ENCODE measurements at regions not wholly inside any gene's neighbourhood (a gene's known extent, or its start where the extent isn't known, plus 50 kb on each side); places are given as distances from the start of the nearest gene placed in this dataset.

GRCh38 chr9:106670418-106670817 lies 192.5 kb upstream of the ZNF462 start:
- no peak for DNase-seq (ENCODE audit: low read depth)

GRCh38 chr9:106675780-106676179 lies 187.2 kb upstream of the ZNF462 start:
- DNase-seq (ENCODE audit: low read depth) = no peak

DNA sequence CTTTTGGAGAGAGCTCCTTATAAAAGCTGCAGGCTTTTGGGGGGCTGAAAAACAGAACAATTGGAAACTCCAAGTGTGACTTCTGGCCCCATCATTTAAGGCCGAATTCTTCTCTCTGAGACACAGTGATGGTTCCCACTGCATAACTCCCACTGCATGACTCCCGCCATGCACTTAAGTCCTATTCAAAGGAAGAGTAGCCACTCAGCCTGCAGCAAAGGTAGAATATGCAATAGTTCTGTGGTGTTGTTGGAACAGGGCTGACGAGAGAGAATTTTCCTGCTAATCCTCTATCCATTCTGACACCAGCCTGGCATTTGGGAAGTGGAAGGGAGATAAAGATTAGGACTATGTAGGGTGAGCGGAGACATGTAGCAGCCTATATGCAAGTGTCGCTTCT lies 185.6 kb upstream of the ZNF462 start:
- DNase-seq (ENCODE audit: low read depth) = no peak

GRCh38 chr9:106677830-106678229 lies 185.1 kb upstream of the ZNF462 start:
- DNase-seq (ENCODE audit: low read depth) = no peak

DNA sequence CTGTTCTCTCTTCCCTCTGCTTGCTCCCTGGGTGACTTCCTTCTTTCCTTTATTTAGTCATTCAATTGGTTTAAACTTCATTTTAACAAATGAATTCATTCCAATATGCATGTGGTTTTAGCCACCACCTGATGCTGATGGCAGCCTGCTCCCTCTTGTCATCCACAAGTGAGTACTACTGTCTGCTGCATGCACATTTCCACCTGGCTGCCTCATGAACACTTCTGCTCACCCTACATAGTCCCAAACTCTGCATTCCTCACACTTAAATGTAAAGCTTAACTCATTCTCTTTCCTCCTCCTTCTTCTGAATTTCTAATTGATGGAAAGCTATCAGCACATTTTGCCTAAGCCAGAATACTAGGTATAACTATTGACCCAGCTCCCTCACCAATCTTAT lies 184.7 kb upstream of the ZNF462 start:
- no peak for DNase-seq (ENCODE audit: low read depth)

GRCh38 chr9:106682420-106682819 lies 180.5 kb upstream of the ZNF462 start:
- no peak for DNase-seq (ENCODE audit: low read depth)

DNA sequence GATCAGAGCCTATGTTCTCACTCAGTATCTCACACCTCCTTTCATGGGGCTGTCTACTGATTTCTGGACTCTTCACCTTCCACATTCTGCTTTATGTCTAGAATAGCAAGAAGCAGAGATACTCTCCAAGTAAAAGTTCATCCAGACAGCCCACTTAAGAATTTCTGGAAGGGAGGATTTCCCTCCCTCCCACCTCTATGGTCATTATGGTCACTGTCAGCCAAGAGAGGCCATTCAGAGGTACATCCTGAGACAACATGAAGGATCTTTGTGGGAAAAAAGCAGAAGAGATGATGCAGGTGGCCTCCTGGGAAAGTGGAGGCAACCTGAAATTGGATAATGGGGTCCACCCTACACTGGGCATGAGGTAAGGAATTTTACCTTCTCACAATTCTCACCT lies 179.5 kb upstream of the ZNF462 start:
- DNase-seq (ENCODE audit: low read depth) = no peak

DNA sequence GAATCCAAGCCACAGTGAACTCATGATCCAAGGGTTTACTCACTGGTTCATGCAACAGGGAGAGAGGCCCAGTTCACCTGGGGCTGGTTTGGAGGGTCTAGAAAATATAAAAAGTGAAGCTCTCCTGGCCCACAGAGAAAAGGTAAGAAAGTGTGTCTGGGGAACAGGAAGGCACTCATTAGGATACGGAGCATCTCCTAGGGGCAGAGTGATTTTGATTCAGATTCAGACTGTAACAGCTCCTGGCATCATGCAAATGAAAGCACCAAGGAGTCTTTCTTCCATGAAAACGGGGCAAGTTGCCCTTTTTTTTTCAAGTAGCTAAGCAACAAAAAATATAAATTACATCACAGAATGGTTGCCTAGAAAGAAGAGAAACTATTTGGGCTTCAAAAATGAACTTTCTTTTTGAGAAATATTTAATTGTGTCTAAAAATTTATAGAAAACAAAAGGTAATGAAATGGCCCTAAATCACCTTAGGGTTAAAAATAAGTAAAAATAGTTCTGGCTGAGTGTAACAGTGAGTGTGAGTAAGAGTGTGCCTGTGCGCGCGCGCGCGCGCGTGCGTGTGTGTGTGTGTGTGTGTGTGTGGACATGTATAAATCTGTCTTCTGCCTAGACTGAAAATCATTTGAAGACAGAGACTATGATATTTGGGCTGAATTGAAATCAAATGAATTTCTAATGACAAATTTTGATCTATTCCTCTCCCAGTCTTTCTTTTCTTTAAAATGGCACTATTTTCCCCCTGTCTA lies 177.8 kb upstream of the ZNF462 start:
- no peak for DNase-seq (ENCODE audit: low read depth)

DNA sequence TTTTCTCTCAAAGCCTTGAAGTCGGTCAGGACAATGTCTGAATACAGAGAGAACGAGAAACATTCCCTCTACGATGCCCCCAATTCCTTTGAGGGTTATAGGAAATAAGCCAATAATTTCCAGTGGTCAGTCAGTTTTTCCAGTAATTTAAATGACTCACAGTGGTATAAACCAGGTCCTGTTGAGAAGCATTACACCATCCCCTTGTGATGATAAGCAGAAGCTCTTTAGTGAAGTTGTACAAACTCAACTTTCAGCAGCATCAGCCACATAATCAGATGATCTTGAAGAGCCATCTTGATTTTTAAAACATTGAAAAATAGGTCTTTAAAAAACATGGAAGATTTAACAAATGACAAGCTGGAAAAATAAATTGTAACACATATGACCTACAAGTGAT lies 173.9 kb upstream of the ZNF462 start:
- DNase-seq (ENCODE audit: low read depth) = no peak

DNA sequence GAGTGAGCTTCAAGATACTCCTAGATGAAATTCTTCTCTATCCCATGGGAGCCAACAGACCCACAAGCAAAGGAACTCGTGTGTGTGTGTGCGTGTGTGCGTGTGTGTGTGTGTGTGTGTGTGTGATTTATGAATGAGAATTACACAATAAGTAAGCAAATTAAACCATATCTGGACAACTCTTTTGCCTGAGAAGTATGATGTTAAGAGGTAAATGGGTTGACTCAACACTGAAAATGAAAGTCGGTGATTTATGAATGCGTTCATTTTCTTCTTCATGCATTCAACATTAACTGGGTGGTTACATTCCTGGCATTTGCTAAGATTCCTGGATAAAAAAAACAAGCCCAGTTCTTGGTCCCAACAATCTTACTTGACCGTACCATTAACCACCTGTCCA lies 171.3 kb upstream of the ZNF462 start:
- no peak for DNase-seq (ENCODE audit: low read depth)

GRCh38 chr9:106693558-106693957 lies 169.4 kb upstream of the ZNF462 start:
- no peak for DNase-seq (ENCODE audit: low read depth)

- no peak for DNase-seq (ENCODE audit: low read depth)
These were observed 166.2 kb upstream of the ZNF462 start for GRCh38 chr9:106696804-106697203.

DNA sequence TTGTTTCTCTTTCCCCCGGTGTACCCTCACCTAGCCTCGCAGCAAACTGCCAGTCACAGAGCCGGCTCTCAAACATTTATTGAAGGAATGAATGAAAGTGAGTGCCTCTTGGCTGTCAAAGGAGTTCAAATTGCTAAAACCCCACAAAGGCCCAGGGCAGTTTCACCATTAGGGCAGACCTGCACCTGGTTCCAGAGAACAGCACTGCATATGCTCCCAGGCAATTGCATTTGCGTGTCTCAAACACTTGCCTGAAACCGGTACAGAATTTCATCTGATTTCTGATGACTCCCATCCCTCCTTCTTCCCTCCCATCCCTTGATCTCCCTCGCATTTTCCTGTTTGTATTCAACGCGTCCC lies 165.6 kb upstream of the ZNF462 start:
- DNase-seq (ENCODE audit: low read depth) = no peak

DNA sequence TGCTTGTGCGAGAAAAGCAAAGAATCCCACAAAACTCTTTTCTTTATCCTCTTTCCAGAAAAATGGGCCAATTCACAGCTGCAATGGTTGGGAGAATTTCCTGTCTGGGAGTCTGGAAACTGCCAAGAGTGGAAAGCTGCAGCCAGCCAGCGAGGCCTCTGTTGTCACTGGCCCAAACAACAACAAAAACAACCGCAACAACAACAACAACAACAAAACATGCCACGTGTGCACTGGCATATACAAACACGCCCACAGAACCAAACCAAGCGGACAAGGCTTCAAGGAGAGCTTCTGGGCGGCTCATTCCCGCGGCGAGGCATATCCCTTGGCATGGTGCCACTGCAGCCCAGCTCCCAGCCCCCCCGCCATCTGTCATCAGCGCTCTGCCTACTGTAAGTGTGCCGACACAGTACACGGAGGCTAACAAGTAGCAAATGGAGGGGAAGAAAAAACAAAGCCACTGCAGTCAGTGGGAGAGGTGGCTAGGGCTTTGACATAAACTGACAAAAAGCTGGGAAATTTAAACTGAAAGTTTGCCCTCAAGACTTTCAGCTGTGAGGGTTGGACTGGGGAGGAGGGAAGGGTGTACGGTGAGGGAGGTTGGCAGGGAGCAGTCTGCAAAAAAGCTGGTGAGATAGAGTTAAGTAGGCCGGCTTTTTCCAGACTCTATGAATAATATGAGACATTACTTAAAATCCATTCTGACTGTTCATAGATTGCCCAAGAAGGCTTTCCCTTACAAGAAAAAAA lies 165.0 kb upstream of the ZNF462 start:
- DNase-seq (ENCODE audit: low read depth) = no peak

DNA sequence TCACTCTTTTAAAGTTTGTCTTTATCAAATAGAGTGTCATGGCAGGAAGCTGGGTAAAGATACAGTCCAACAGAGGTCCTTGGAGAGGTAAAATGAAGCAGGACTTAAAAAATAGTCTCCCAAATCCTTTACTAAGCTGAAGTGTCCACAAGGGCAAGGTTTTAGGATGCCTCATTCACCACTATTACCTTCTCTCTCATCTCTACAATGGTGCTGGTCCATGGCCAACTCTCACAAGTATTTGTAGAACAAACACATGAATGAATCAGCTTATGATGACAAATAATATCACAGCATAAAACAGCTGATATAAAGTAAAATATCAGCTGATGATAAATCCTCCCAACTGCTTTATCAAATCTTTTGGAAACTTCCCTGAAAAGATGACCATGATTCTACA lies 162.3 kb upstream of the ZNF462 start:
- DNase-seq (ENCODE audit: low read depth) = no peak

DNA sequence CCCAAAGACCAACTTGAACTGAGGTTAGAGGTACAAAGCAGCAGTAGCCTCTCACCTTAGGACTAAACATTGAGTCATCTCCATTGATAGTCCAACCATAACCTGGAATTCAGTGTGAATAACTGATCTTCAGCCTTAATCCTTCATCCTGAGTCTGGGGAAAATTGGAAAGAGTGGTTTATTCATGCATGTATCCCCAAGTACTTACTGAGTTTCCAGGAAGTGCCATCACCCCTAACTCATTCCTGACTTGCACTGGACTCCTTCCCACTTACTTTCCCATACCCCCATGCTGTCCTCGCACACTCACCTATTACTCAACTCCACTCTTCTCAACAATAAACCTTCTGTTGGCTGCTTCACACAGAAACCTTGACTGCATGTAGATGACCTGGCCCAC lies 161.4 kb upstream of the ZNF462 start:
- no peak for DNase-seq (ENCODE audit: low read depth)

GRCh38 chr9:106704056-106704615 lies 158.8 kb upstream of the ZNF462 start:
- DNase-seq (ENCODE audit: low read depth) = no peak

GRCh38 chr9:106707291-106707690 lies 155.7 kb upstream of the ZNF462 start:
- no peak for DNase-seq (ENCODE audit: low read depth)

- no peak for DNase-seq (ENCODE audit: low read depth)
These were observed 155.1 kb upstream of the ZNF462 start for GRCh38 chr9:106707738-106708474.

GRCh38 chr9:106708475-106709146 lies 154.4 kb upstream of the ZNF462 start:
- DNase-seq (ENCODE audit: low read depth) = no peak

- DNase-seq (ENCODE audit: low read depth) = no peak
These were observed 150.7 kb upstream of the ZNF462 start for GRCh38 chr9:106712279-106712678.

GRCh38 chr9:106713206-106713605 lies 149.8 kb upstream of the ZNF462 start:
- no peak for DNase-seq (ENCODE audit: low read depth)
